Body of pancreas (tissue), 4 donors: ENCODE measurements at regions not wholly inside any gene's neighbourhood (a gene's known extent, or its start where the extent isn't known, plus 50 kb on each side); places are given as distances from the start of the nearest gene placed in this dataset.

ENCODE experiments used
- ATAC-seq: fragments of 150-250 bp; one replicate; pipeline ENCODE4 v1.9.1; 2016
- DNase-seq, 4 donors: peaks; one replicate each; pipeline ENCODE4 v3.0.0-alpha.2; 2019
- H3K27ac ChIP-seq, 4 donors: fragments of 200-600 bp; sonication (generic); 1 replicate in 3 of 4; 2 replicates in 1 of 4; pipeline versions ENCODE4 v1.5.1 to v1.6.1; 2016 to 2019; ENCODE audit warnings: mild to moderate bottlenecking in 1 of 4, mixed read lengths in 1 of 4, moderate library complexity in 1 of 4
- H3K27me3 ChIP-seq, 2 donors: fragments of 200-600 bp; sonication (generic); one replicate each; pipeline ENCODE4 v1.6.0; 2016; ENCODE audit warnings: mild to moderate bottlenecking in 1 of 2
- H3K36me3 ChIP-seq, 2 donors: fragments of 200-600 bp; sonication (generic); replicated peaks in 1 of 2; 2 replicates each; pipeline ENCODE4 v1.5.1; 2016; ENCODE audit warnings: low read depth in 2 of 2; ENCODE audit not compliant: insufficient read depth in 1 of 2
- H3K4me1 ChIP-seq: fragments of 200-600 bp; sonication (generic); one replicate; pipeline ENCODE4 v1.6.0; 2016
- H3K4me3 ChIP-seq, 2 donors: fragments of 200-600 bp; sonication (generic); 1 replicate in 1 of 2; 2 replicates in 1 of 2; pipeline ENCODE4 v1.5.1; 2016 to 2019
- H3K9me3 ChIP-seq, 3 donors: fragments of 200-600 bp; sonication (generic); 1 replicate in 2 of 3; 2 replicates in 1 of 3; pipeline ENCODE4 v1.5.1; 2016
- POLR2A ChIP-seq, 3 donors: fragments of 450-650 bp; IDR thresholded peaks; one replicate each; pipeline ENCODE4 v1.6.1; 2016; ENCODE audit warnings: antibody characterized with exemption in 3 of 3, mild to moderate bottlenecking in 2 of 3
- WGBS, 2 donors: methylation state at CpG; one replicate each; pipeline ENCODE4 v1.1.5; 2017; 5-methylcytosine and 5-hydroxymethylcytosine counted together
- intact Hi-C: fragments of 100-400 bp; cut with DNase I; formaldehyde crosslinking; loops from one replicate; pipeline ENCODE4 v1.15.1; 2023
- TF ChIP-seq, protein P1 (sequence below), 7 experiments: fragments of 450-650 bp in 4 of 7; fragments of 200-600 bp in 3 of 7; sonication (generic) in 3 of 7; IDR thresholded peaks; one replicate each; pipeline ENCODE4 v1.5.1; 2016 to 2019; ENCODE audit warnings: antibody characterized with exemption in 7 of 7

DNA sequence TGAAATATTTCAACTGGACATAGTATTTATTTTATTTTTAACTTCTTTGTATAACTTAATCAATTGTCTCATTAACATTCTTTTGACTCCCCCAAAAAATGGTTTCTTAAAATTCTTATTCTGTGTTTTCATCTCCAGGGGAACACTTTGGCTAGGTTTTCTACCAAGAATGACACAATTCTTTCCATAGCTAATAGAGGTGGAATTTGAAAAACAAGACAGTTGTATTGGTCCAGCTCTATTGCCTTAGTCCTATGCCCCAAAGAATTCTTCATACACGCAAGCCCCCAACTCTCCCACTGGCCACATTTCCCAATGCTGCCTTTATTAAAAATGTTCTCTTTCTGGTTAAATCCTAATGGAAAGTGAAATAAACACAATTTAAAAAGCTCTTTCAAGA, 104.7 kb upstream of the PKDCC start:
- Histone ChIP-seq H3K27me3 (no peaks in the 10 kb centered on the region), H3K4me3 (no peak overlapping the region), H3K36me3 (no peaks in the 10 kb centered on the region), H3K27ac (no peak overlapping the region), H3K9me3 (no peaks in the 10 kb centered on the region), H3K4me1 (no peaks in the 10 kb centered on the region)
- intact Hi-C loops: no loop called here
- TF ChIP-seq POLR2A (IDR thresholded peaks at IDR 0.05): no peak
- TF ChIP-seq, protein P1, sequence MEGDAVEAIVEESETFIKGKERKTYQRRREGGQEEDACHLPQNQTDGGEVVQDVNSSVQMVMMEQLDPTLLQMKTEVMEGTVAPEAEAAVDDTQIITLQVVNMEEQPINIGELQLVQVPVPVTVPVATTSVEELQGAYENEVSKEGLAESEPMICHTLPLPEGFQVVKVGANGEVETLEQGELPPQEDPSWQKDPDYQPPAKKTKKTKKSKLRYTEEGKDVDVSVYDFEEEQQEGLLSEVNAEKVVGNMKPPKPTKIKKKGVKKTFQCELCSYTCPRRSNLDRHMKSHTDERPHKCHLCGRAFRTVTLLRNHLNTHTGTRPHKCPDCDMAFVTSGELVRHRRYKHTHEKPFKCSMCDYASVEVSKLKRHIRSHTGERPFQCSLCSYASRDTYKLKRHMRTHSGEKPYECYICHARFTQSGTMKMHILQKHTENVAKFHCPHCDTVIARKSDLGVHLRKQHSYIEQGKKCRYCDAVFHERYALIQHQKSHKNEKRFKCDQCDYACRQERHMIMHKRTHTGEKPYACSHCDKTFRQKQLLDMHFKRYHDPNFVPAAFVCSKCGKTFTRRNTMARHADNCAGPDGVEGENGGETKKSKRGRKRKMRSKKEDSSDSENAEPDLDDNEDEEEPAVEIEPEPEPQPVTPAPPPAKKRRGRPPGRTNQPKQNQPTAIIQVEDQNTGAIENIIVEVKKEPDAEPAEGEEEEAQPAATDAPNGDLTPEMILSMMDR (IDR thresholded peaks at IDR 0.05): no peak
- ATAC-seq (no peak), DNase-seq (no peak)
- WGBS, 2 donors: 92 to 100% methylated on average over 1 of the region's 1 CpG

DNA sequence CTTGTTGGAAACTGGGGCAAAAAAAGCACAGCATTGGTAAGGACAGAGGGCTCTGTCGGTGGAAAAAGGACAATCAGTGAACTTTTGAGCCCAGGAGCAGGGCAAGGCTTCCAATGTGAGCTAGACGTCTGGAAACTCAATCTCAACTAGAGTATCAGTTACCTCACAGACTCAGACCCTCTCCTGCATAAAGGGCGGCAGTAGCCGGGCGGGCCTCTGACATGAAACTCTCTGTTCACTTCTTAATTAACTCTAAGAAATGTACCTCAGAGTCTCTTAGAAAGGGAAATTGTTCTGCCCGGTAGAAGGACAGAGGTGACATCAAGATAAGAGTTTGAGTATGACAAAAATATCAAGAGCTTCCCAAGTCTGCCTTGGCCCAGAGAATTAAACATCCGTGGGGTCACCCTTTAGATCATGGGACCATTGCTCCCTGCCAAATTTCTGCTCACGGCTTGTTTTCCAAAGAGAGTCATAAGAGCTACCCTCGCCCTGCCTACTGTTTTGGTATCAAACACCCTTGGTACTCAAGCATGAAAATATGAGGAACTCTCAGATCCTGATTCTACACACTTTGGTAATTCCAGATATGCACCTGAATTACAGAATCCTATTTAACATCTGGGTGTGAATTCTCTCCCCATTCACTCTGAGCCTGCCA, 103.5 kb upstream of the PKDCC start:
- Histone ChIP-seq H3K27me3 (no peaks in the 10 kb centered on the region), H3K9me3 (no peaks in the 10 kb centered on the region), H3K4me3 (no peak overlapping the region), H3K36me3 (no peaks in the 10 kb centered on the region), H3K27ac (no peak overlapping the region), H3K4me1 (no peaks in the 10 kb centered on the region)
- WGBS, 2 donors: 74% methylated on average over 9 of the region's 9 CpGs
- intact Hi-C loops: no loop called here
- TF ChIP-seq, protein P1 (IDR thresholded peaks at IDR 0.05): no peak
- TF ChIP-seq POLR2A (IDR thresholded peaks at IDR 0.05): no peak
- DNase-seq: no peak
- ATAC-seq: no peak

DNA sequence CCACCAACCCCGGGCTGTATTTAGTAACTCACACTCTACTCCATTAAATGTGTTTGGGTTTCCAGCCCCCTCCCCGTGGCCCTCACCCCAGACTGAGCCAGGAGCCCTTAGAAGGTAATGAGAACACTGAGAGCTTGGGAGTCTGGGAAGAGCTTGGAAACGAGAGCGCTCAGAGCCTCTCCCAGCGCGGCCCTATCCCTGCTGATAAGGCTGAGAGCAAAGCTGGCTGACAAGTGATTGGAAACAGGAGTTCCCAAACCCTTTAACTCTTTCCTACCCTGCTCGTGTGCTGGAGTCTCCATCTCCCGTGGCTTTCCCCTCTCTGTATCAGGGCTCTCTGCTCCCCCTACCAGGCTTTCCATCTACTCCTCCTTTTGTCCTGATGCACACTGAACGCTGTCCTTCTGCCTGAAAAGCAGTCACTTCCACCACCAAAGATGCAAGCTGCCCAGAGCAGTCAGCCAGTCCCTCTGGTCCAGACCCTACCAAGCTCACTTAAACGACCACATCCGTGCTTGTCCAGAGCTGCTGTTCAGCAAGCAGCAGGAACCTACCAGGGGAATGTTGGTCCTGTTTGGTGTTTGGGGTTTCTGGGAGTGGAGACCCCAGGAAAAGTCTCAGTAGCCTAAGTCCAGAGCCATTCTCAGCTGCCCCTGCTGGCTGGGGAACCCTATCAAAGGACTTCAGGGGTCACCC, 100.0 kb upstream of the PKDCC start:
- no peak overlapping the region for H3K27ac ChIP-seq
- TF ChIP-seq POLR2A (IDR thresholded peaks at IDR 0.05): no peak
- TF ChIP-seq, protein P1 (IDR thresholded peaks at IDR 0.05): no peak
- H3K4me1 ChIP-seq: no peaks in the 10 kb centered on the region
- ATAC-seq: no peak
- intact Hi-C loops: no loop called here
- H3K36me3 ChIP-seq: no peaks in the 10 kb centered on the region
- WGBS, 2 donors: 23 to 24% methylated on average over 5 to 11 of the region's 11 CpGs
- no peak overlapping the region for H3K4me3 ChIP-seq
- no peaks in the 10 kb centered on the region for H3K9me3 ChIP-seq
- no peaks in the 10 kb centered on the region for H3K27me3 ChIP-seq
- DNase-seq: no peak

DNA sequence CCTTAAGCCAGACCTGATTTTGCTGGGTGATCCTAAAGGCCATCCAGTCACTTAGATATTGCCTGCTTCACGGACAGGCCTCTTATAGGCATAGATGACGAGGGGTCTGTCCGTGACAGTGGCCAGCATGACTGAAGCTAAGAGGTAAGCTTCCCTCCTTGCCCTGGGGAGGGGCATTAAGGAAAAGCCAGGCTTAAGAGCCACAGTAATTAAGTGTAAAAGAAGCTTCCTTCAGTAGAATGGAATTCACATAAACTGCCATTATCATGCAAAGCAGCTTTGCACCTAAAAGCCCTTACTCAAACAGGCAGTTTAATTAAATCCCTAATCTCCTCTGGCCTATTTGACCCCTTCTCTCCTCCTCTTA, 99.4 kb upstream of the PKDCC start:
- TF ChIP-seq, protein P1 (IDR thresholded peaks at IDR 0.05): no peak
- TF ChIP-seq POLR2A (IDR thresholded peaks at IDR 0.05): no peak
- no peak for ATAC-seq
- H3K36me3 ChIP-seq: no peaks in the 10 kb centered on the region
- H3K27me3 ChIP-seq: no peaks in the 10 kb centered on the region
- WGBS, 2 donors: 82 to 84% methylated on average over 3 of the region's 3 CpGs
- no peak overlapping the region for H3K4me3 ChIP-seq
- no peaks in the 10 kb centered on the region for H3K4me1 ChIP-seq
- H3K27ac ChIP-seq: no peak overlapping the region
- intact Hi-C loops: no loop called here
- DNase-seq: no peak
- no peaks in the 10 kb centered on the region for H3K9me3 ChIP-seq
